SK-N-SH (cell line): ENCODE measurements at regions not wholly inside any gene's neighbourhood (a gene's known extent, or its start where the extent isn't known, plus 50 kb on each side); places are given as distances from the start of the nearest gene placed in this dataset.
A peak's percentile ranks its signal among the peaks of the same experiment; 100 is the strongest.

ENCODE experiments used
- CTCF ChIA-PET: fragments of 300-600, 350-600 bp; formaldehyde crosslinking; extraction: SDS; loops from one replicate; lab custom pipeline; 2021; lab: Yijun Ruan, JAX
- POLR2A ChIA-PET: fragments of 350-600 bp; sonication (Branson Sonifier 250); formaldehyde crosslinking; extraction: SDS; loops from one replicate; lab custom pipeline; 2020; ENCODE audit warnings: antibody characterized with exemption, inconsistent platforms; lab: Yijun Ruan, JAX
- DNase-seq: peaks from one replicate; pipeline ENCODE4 v3.0.0; 2012
- H2AFZ ChIP-seq: fragments of 200-600 bp; sonication (generic); 2 replicates; pipeline ENCODE4 v1.8.1; 2016; ENCODE audit warnings: antibody characterized with exemption, mild to moderate bottlenecking, low read depth
- H3F3A ChIP-seq: fragments of 200-600 bp; sonication (generic); replicated peaks from 2 replicates; pipeline ENCODE3; 2016; ENCODE audit warnings: antibody characterized with exemption, mild to moderate bottlenecking; ENCODE audit not compliant: insufficient read depth
- H3K27ac ChIP-seq, 2 experiments: fragments of 200-500 bp in 1 of 2; fragments of 200-600 bp in 1 of 2; sonication (Bioruptor generic) in 1 of 2; sonication (generic), shearing (Covaris generic) in 1 of 2; 2 replicates each; pipeline versions ENCODE4 v1.5.1 to v1.6.1; 2014 to 2016; ENCODE audit warnings: low read depth in 2 of 2, inconsistent platforms in 1 of 2, low read length in 1 of 2, mild to moderate bottlenecking in 1 of 2, mixed read lengths in 1 of 2
- H3K27me3 ChIP-seq: fragments of 200-600 bp; sonication (generic), shearing (Covaris generic); 2 replicates; pipeline ENCODE4 v1.6.1; 2016; ENCODE audit warnings: mixed run types; ENCODE audit not compliant: insufficient read depth
- H3K36me3 ChIP-seq, 2 experiments: fragments of 200-500 bp in 1 of 2; fragments of 200-600 bp in 1 of 2; sonication (Bioruptor generic) in 1 of 2; sonication (generic) in 1 of 2; replicated peaks in 1 of 2; 2 replicates each; pipeline versions ENCODE3 to v1.5.1; 2014 to 2016; ENCODE audit warnings: low read length in 1 of 2, mild to moderate bottlenecking in 1 of 2; ENCODE audit not compliant: insufficient read depth in 2 of 2, control insufficient read depth in 1 of 2
- H3K4me1 ChIP-seq, 2 experiments: fragments of 200-500 bp in 1 of 2; fragments of 200-600 bp in 1 of 2; sonication (Bioruptor generic) in 1 of 2; sonication (generic), shearing (Covaris generic) in 1 of 2; 2 replicates each; pipeline versions ENCODE4 v1.5.1 to v1.6.1; 2014 to 2016; ENCODE audit warnings: low read depth in 1 of 2, low read length in 1 of 2, mixed run types in 1 of 2; ENCODE audit not compliant: insufficient read depth in 2 of 2, control insufficient read depth in 1 of 2
- H3K4me2 ChIP-seq: fragments of 200-600 bp; sonication (generic), shearing (Covaris generic); 2 replicates; pipeline ENCODE4 v1.6.1; 2017; ENCODE audit warnings: mixed run types
- H3K4me3 ChIP-seq, 2 experiments: fragments of 200-500 bp in 1 of 2; fragments of 200-600 bp in 1 of 2; sonication (Bioruptor generic) in 1 of 2; sonication (generic), shearing (Covaris generic) in 1 of 2; 2 replicates each; pipeline versions ENCODE4 v1.5.1 to v1.8.1; 2014 to 2016; ENCODE audit warnings: low read depth in 2 of 2, inconsistent platforms in 1 of 2, low read length in 1 of 2, mild to moderate bottlenecking in 1 of 2, mixed read lengths in 1 of 2, moderate library complexity in 1 of 2
- H3K79me2 ChIP-seq: fragments of 200-600 bp; sonication (generic); 2 replicates; pipeline ENCODE4 v1.8.1; 2017; ENCODE audit warnings: mild to moderate bottlenecking; ENCODE audit not compliant: insufficient read depth
- H3K9ac ChIP-seq: fragments of 200-600 bp; sonication (generic); 2 replicates; pipeline ENCODE4 v1.6.1; 2017; ENCODE audit warnings: mixed run types
- H3K9me2 ChIP-seq: fragments of 200-600 bp; sonication (generic); 2 replicates; pipeline ENCODE4 v1.6.1; 2017; ENCODE audit warnings: mixed run types
- H3K9me3 ChIP-seq: fragments of 200-600 bp; sonication (generic); 2 replicates; pipeline ENCODE4 v1.6.1; 2017; ENCODE audit warnings: mixed run types, mild to moderate bottlenecking, moderate library complexity
- H4K20me1 ChIP-seq: fragments of 200-600 bp; sonication (generic); 2 replicates; pipeline ENCODE4 v1.6.1; 2017; ENCODE audit warnings: mild to moderate bottlenecking, mixed run types; ENCODE audit not compliant: insufficient read depth
- CTCF ChIP-seq: fragments of 200-600 bp; sonication (generic); IDR thresholded peaks from 2 replicates; pipeline ENCODE4 v1.6.1; 2017; ENCODE audit warnings: antibody characterized with exemption, mild to moderate bottlenecking, moderate library complexity
- ELF1 ChIP-seq: IDR thresholded peaks from 2 replicates; pipeline ENCODE4 v1.4.0; 2012
- EZH2phosphoT487 ChIP-seq: fragments of 200-600 bp; sonication (generic); IDR thresholded peaks from 2 replicates; pipeline ENCODE4 v1.6.1; 2017; ENCODE audit warnings: low read depth, mixed run types, mild to moderate bottlenecking, antibody characterized with exemption, moderate library complexity, borderline replicate concordance
- FOSL2 ChIP-seq: IDR thresholded peaks from 2 replicates; pipeline ENCODE4 v1.4.0; 2012; ENCODE audit warnings: low read depth, mild to moderate bottlenecking, moderate library complexity, borderline replicate concordance
- FOXJ3 ChIP-seq: sonication (generic); formaldehyde crosslinking; IDR thresholded peaks from 2 replicates; pipeline ENCODE4 v1.5.1; 2020; ENCODE audit warnings: mild to moderate bottlenecking, missing genetic modification reagents
- GATA2 ChIP-seq: sonication (generic); formaldehyde crosslinking; IDR thresholded peaks from 2 replicates; pipeline ENCODE4 v1.5.0; 2020; ENCODE audit warnings: mild to moderate bottlenecking, missing genetic modification reagents
- IRF3 ChIP-seq: fragments of 150-350 bp; IDR thresholded peaks from 2 replicates; pipeline ENCODE4 v1.6.1; 2016; ENCODE audit warnings: mild to moderate bottlenecking, low read depth, low read length
- JUND ChIP-seq: IDR thresholded peaks from 2 replicates; pipeline ENCODE4 v1.4.0; 2012
- MAX ChIP-seq: IDR thresholded peaks from 2 replicates; pipeline ENCODE4 v1.4.0; 2012; ENCODE audit warnings: low read depth
- MXI1 ChIP-seq: IDR thresholded peaks from 2 replicates; pipeline ENCODE4 v1.6.1; 2012; ENCODE audit warnings: mild to moderate bottlenecking, low read depth, low read length, improper control_type of control experiment
- NRF1 ChIP-seq: IDR thresholded peaks from 2 replicates; pipeline ENCODE4 v1.6.1; 2012; ENCODE audit warnings: low read depth, mild to moderate bottlenecking, low read length
- PBX3 ChIP-seq: IDR thresholded peaks from 2 replicates; pipeline ENCODE4; 2012
- POLR2AphosphoS5 ChIP-seq: IDR thresholded peaks from 2 replicates; pipeline ENCODE4 v1.6.1; 2012; ENCODE audit warnings: low read depth, low read length
- RXRA ChIP-seq: IDR thresholded peaks from 2 replicates; pipeline ENCODE4 v1.4.0; 2012; ENCODE audit warnings: low read depth, mild to moderate bottlenecking, borderline replicate concordance
- TAF1 ChIP-seq: IDR thresholded peaks from 2 replicates; pipeline ENCODE4 v1.6.1; 2012; ENCODE audit warnings: low read depth, mild to moderate bottlenecking, low read length, moderate library complexity, borderline replicate concordance
- USF1 ChIP-seq: IDR thresholded peaks from 2 replicates; pipeline ENCODE4 v1.4.0; 2012; ENCODE audit warnings: low read depth, borderline replicate concordance
- WGBS: methylation state at CpG from one replicate; pipeline ENCODE4 v1.1.6; 2017; ENCODE audit warnings: low lambda C conversion rate; 5-methylcytosine and 5-hydroxymethylcytosine counted together

- TF ChIP-seq EZH2phosphoT487, result no peak
- no peak for TF ChIP-seq ELF1
- no peak for TF ChIP-seq NRF1
- no peak for TF ChIP-seq RXRA
- TF ChIP-seq PBX3, result no peak
- no peak for TF ChIP-seq USF1
- TF ChIP-seq TAF1, result no peak
- no peak for TF ChIP-seq MXI1
- WGBS, result 78% methylated on average over 4 of the region's 6 CpGs
- Histone ChIP-seq H2AFZ (no peak overlapping the region), H3F3A (no peaks in the 10 kb centered on the region), H3K9me3 (no peaks in the 10 kb centered on the region), H3K27me3 (no peaks in the 10 kb centered on the region), H3K27ac (no peak overlapping the region), H3K9me2 (no peaks in the 10 kb centered on the region), H4K20me1 (no peaks in the 10 kb centered on the region), H3K79me2 (no peaks in the 10 kb centered on the region), H3K4me2 (no peak overlapping the region), H3K4me3 (no peak overlapping the region), H3K9ac (no peak overlapping the region), H3K36me3 (no peaks in the 10 kb centered on the region), H3K4me1 (peaks cover 0 to 8% of the 10 kb centered on the region in 2 experiments; a peak in 1 of 4 replicates)
- ChIA-PET POLR2A (no interaction called here), CTCF (interaction anchor here (1.0 to 1.3 kb wide), 2 partner anchors 27 to 938 kb away, joined by 4 to 7 read pairs; partner anchors contain the start of gene NETO2)
- no peak for DNase-seq
Observed at GRCh38 chr16:48082516-48082915, 73.3 kb downstream of the ABCC12 start.

GRCh38 chr16:48081656-48082055 is 74.1 kb downstream of the ABCC12 start:
- H2AFZ ChIP-seq, result no peak overlapping the region; the same call in 1 of the 2 replicates
- H3K9me3 ChIP-seq, result no peaks in the 10 kb centered on the region
- no peaks in the 10 kb centered on the region for H3K9me2 ChIP-seq
- 27% methylated on average over 3 of the region's 3 CpGs for WGBS
- H3K79me2 ChIP-seq, result no peaks in the 10 kb centered on the region
- H3K4me2 ChIP-seq, result peak overlapping the region; percentile 27; the same call in 1 of the 2 replicates
- no peaks in the 10 kb centered on the region for H3K36me3 ChIP-seq
- no peaks in the 10 kb centered on the region for H3K27me3 ChIP-seq
- H3K27ac ChIP-seq, result peak overlapping the region in 1 of 2 experiments; percentile 43; a peak in 1 of 4 replicates
- ChIA-PET POLR2A (no interaction called here), CTCF (interaction anchor here (1.0 to 1.3 kb wide), 2 partner anchors 26 to 938 kb away, joined by 4 to 7 read pairs; partner anchors contain the start of gene NETO2)
- peaks cover 0 to 9% of the 10 kb centered on the region in 2 experiments; a peak in 1 of 4 replicates for H3K4me1 ChIP-seq
- H4K20me1 ChIP-seq, result no peaks in the 10 kb centered on the region
- H3K4me3 ChIP-seq, result no peak overlapping the region
- H3F3A ChIP-seq, result no peaks in the 10 kb centered on the region
- no peak for DNase-seq
- no peak overlapping the region for H3K9ac ChIP-seq
- TF ChIP-seq MAX, result no peak
- TF ChIP-seq FOSL2, result peak; percentile 56; the same call in 1 of the 2 replicates
- peak; percentile 45 for TF ChIP-seq JUND
- no peak for TF ChIP-seq ELF1
- TF ChIP-seq GATA2, result no peak
- TF ChIP-seq USF1, result no peak
- TF ChIP-seq EZH2phosphoT487, result no peak
- no peak for TF ChIP-seq FOXJ3 (CRISPR knock-in tag)
- TF ChIP-seq CTCF, result no peak
- no peak for TF ChIP-seq POLR2AphosphoS5
- peak; percentile 50; the same call in 1 of the 2 replicates for TF ChIP-seq PBX3
- TF ChIP-seq RXRA, result no peak; the same call in 1 of the 2 replicates
- TF ChIP-seq IRF3, result no peak
